GM12878 (cell line): ENCODE measurements at regions not wholly inside any gene's neighbourhood (a gene's known extent, or its start where the extent isn't known, plus 50 kb on each side); places are given as distances from the start of the nearest gene placed in this dataset.

Experiments
- ATAC-seq: fragments of 200-7000 bp; cut with Tn5 transposase; 3 replicates; pipeline ENCODE4 v1.9.1; 2020; ENCODE audit warnings: mild to moderate bottlenecking, moderate library complexity
- BruUV-seq: library from RNA; stranded (reverse); fragments of 400-500 nt; replicated peaks from 2 replicates; lab custom pipeline; 2021; lab: Mats Ljungman, UMichigan
- CTCF ChIA-PET: fragments of 300-600 bp; sonication (Branson Sonifier 250); formaldehyde crosslinking; extraction: SDS; loops from one replicate; lab custom pipeline; 2021; ENCODE audit warnings: inconsistent platforms; lab: Yijun Ruan, JAX
- POLR2A ChIA-PET: fragments of 350-600 bp; formaldehyde crosslinking; extraction: SDS; loops from one replicate; lab custom pipeline; 2021; ENCODE audit warnings: inconsistent platforms; lab: Charles Lee
- RAD21 ChIA-PET: fragments of 300-600 bp; sonication (Branson Sonifier 250); formaldehyde crosslinking; loops from one replicate; lab custom pipeline; 2023; ENCODE audit warnings: antibody characterized with exemption; ENCODE audit not compliant: unreplicated experiment; lab: Charles Lee
- SMC1A ChIA-PET: fragments of 300-600 bp; sonication (Branson Sonifier 250); formaldehyde crosslinking; loops from one replicate; lab custom pipeline; 2023; ENCODE audit not compliant: unreplicated experiment, uncharacterized antibody; lab: Charles Lee
- DNase-seq: peaks from one replicate; pipeline ENCODE4 v3.0.0-alpha.2; 2011; ENCODE audit warnings: low read depth, low spot score
- FAIRE-seq: peaks from 3 replicates; lab custom pipeline; 2011; peaks lifted over from hg19 to GRCh38; lab: Jason Lieb, UNC
- H2AFZ ChIP-seq: 2 replicates; pipeline ENCODE4 v1.6.0; 2011; ENCODE audit warnings: low read depth, low read length, control low read depth; ENCODE audit not compliant: control insufficient read depth
- H3K27ac ChIP-seq: 2 replicates; pipeline ENCODE4 v1.5.1; 2011; ENCODE audit warnings: control low read depth; ENCODE audit not compliant: control insufficient read depth, insufficient read depth
- H3K27me3 ChIP-seq, 2 experiments: replicated peaks in 1 of 2; 2 replicates each; pipeline versions ENCODE4 v1.6.0 to v1.6.1; 2011; ENCODE audit warnings: low read length in 1 of 2; ENCODE audit not compliant: control insufficient read depth in 2 of 2, insufficient read depth in 2 of 2
- H3K36me3 ChIP-seq, 2 experiments: 2 replicates each; pipeline ENCODE4 v1.5.1; 2011; ENCODE audit warnings: low read length in 1 of 2; ENCODE audit not compliant: control insufficient read depth in 2 of 2, insufficient read depth in 2 of 2
- H3K4me1 ChIP-seq: 2 replicates; pipeline ENCODE4 v1.6.1; 2011; ENCODE audit warnings: mild to moderate bottlenecking, low read length, moderate library complexity, mixed read lengths; ENCODE audit not compliant: control insufficient read depth, insufficient read depth
- H3K4me2 ChIP-seq: 2 replicates; pipeline ENCODE4 v1.6.0; 2011; ENCODE audit warnings: control low read depth; ENCODE audit not compliant: control insufficient read depth, insufficient read depth
- H3K4me3 ChIP-seq: fragments of 200-600 bp; sonication (generic); 2 replicates; pipeline ENCODE4 v1.5.1; 2016
- H3K79me2 ChIP-seq: 2 replicates; pipeline ENCODE4 v1.6.0; 2011; ENCODE audit warnings: low read length; ENCODE audit not compliant: control insufficient read depth, insufficient read depth
- H3K9ac ChIP-seq: 2 replicates; pipeline ENCODE4 v1.8.0; 2011; ENCODE audit warnings: low read length, control low read depth, mixed read lengths; ENCODE audit not compliant: control insufficient read depth, insufficient read depth
- H3K9me3 ChIP-seq: replicated peaks from 3 replicates; pipeline ENCODE4 v1.5.1; 2011; ENCODE audit warnings: mild to moderate bottlenecking, low read length; ENCODE audit not compliant: control insufficient read depth, insufficient read depth
- H4K20me1 ChIP-seq: 2 replicates; pipeline ENCODE4 v1.6.0; 2011; ENCODE audit not compliant: control insufficient read depth, insufficient read depth
- ATF3 ChIP-seq: IDR thresholded peaks from 2 replicates; pipeline ENCODE4 v1.6.1; 2011; ENCODE audit warnings: low read depth, mild to moderate bottlenecking, low read length, moderate library complexity, borderline replicate concordance; ENCODE audit errors: extremely low read depth
- GATAD2B ChIP-seq: fragments of 450-650 bp; conservative IDR thresholded peaks from 2 replicates; pipeline ENCODE4 v1.6.1; 2017; ENCODE audit warnings: low read depth, mild to moderate bottlenecking, moderate library complexity
- HSF1 ChIP-seq: fragments of 150-350 bp; IDR thresholded peaks from 2 replicates; pipeline ENCODE4 v1.6.1; 2014; ENCODE audit warnings: mild to moderate bottlenecking, low read depth, low read length
- IRF3 ChIP-seq: fragments of 450-650 bp; IDR thresholded peaks from 2 replicates; pipeline ENCODE4 v1.6.1; 2014; ENCODE audit warnings: mild to moderate bottlenecking
- JUND ChIP-seq: IDR thresholded peaks from 2 replicates; pipeline ENCODE4 v1.6.1; 2012; ENCODE audit warnings: low read depth, mild to moderate bottlenecking, low read length, improper control_type of control experiment, moderate library complexity
- MXI1 ChIP-seq: fragments of 150-350 bp; IDR thresholded peaks from 2 replicates; pipeline ENCODE4 v1.6.1; 2011; ENCODE audit warnings: low read depth, mild to moderate bottlenecking, inconsistent platforms, low read length, improper control_type of control experiment
- PKNOX1 ChIP-seq: fragments of 450-650 bp; IDR thresholded peaks from 2 replicates; pipeline ENCODE4 v1.6.1; 2016; ENCODE audit warnings: mild to moderate bottlenecking
- RCOR1 ChIP-seq: conservative IDR thresholded peaks from 2 replicates; pipeline ENCODE4 v1.6.1; 2012; ENCODE audit warnings: low read depth, low read length, improper control_type of control experiment
- RFX5 ChIP-seq: IDR thresholded peaks from 2 replicates; pipeline ENCODE4 v1.6.1; 2011; ENCODE audit warnings: low read depth, low read length, improper control_type of control experiment
- STAT1 ChIP-seq: fragments of 450-650 bp; conservative IDR thresholded peaks from 2 replicates; pipeline ENCODE4 v1.6.1; 2014; ENCODE audit warnings: antibody characterized with exemption, mild to moderate bottlenecking
- SUZ12 ChIP-seq: fragments of 200-600 bp; sonication (generic); IDR thresholded peaks from one replicate; pipeline ENCODE4 v1.6.1; 2018; ENCODE audit warnings: antibody characterized with exemption, mild to moderate bottlenecking; ENCODE audit not compliant: unreplicated experiment
- ZNF24 ChIP-seq: fragments of 450-650 bp; IDR thresholded peaks from 2 replicates; pipeline ENCODE4 v1.6.1; 2017; ENCODE audit warnings: antibody characterized with exemption, mild to moderate bottlenecking
- ZNF687 ChIP-seq: fragments of 450-650 bp; IDR thresholded peaks from 2 replicates; pipeline ENCODE4 v1.6.1; 2017; ENCODE audit warnings: mild to moderate bottlenecking, moderate library complexity
- WGBS: methylation state at CpG from one replicate; pipeline ENCODE4 v1.1.6; 2016; ENCODE audit warnings: low lambda C conversion rate; ENCODE audit not compliant: insufficient replicate concordance, insufficient coverage; ENCODE audit errors: missing lambda C conversion rate; 5-methylcytosine and 5-hydroxymethylcytosine counted together
- in situ Hi-C: fragments of 300-500 bp; cut with MboI; formaldehyde crosslinking; loops from 9 replicates; pipeline ENCODE4 v1.14.3; 2018; ENCODE audit warnings: mixed read lengths
- intact Hi-C: fragments of 100-400 bp; cut with micrococcal nuclease; formaldehyde crosslinking; loops from one replicate; pipeline ENCODE4 v1.14.2; 2022; ENCODE audit not compliant: unreplicated experiment

GRCh38 chr7:157475095-157475494 lies 138.3 kb downstream of the DNAJB6 start:
- no peaks in the 10 kb centered on the region for H4K20me1 ChIP-seq
- WGBS, result 36% methylated on average over 6 of the region's 6 CpGs
- peaks cover 3% of the 10 kb centered on the region; the same call in 2 of the 3 replicates for H3K9me3 ChIP-seq
- SMC1A ChIA-PET, result interaction anchor here (0.6 kb wide), 1 partner anchor 167 kb away, joined by 3 read pairs; no protein-coding TSS in a partner anchor
- FAIRE-seq (no peak), ATAC-seq (no peak), DNase-seq (no peak)
- no peak overlapping the region for H3K4me3 ChIP-seq
- no peak overlapping the region for H3K27ac ChIP-seq
- H3K79me2 ChIP-seq, result no peaks in the 10 kb centered on the region
- no peak overlapping the region for H3K9ac ChIP-seq
- H2AFZ ChIP-seq, result no peak overlapping the region
- TF ChIP-seq RFX5, result no peak
- no peak for TF ChIP-seq ZNF24
- no peak for TF ChIP-seq ATF3
- TF ChIP-seq STAT1, result no peak
- TF ChIP-seq PKNOX1, result no peak
- no peak for TF ChIP-seq ZNF687
- TF ChIP-seq GATAD2B, result no peak
- TF ChIP-seq IRF3, result no peak
- no peak for TF ChIP-seq SUZ12
- no peak for TF ChIP-seq JUND
- TF ChIP-seq HSF1, result no peak
- TF ChIP-seq RCOR1, result no peak
- no peak for TF ChIP-seq MXI1
- H3K27me3 ChIP-seq, result no peaks in the 10 kb centered on the region
- no TSS peak for BruUV-seq
- CTCF ChIA-PET, result interaction anchor here (0.7 to 1.5 kb wide), 3 partner anchors 11 to 43 kb away, joined by 3 to 4 read pairs (median 3); no protein-coding TSS in a partner anchor
- H3K36me3 ChIP-seq, result no peaks in the 10 kb centered on the region
- RAD21 ChIA-PET, result no interaction called here
- in situ Hi-C loops (no loop called here), intact Hi-C loops (no loop called here)
- H3K4me2 ChIP-seq, result no peak overlapping the region
- POLR2A ChIA-PET, result no interaction called here
- H3K4me1 ChIP-seq, result 0 out of 2 replicates have a peak, but pooled peaks cover 4% of the 10 kb centered on the region
